Fibroblast of lung (primary cell): ENCODE measurements at regions not wholly inside any gene's neighbourhood (a gene's known extent, or its start where the extent isn't known, plus 50 kb on each side); places are given as distances from the start of the nearest gene placed in this dataset.

Source experiments
- DNase-seq, 2 donors: peaks; one replicate each; pipeline versions ENCODE4 v3.0.0 to v3.0.0-alpha.2; 2010; ENCODE audit warnings: low read depth in 2 of 2
- H2AFZ ChIP-seq: 2 replicates; pipeline ENCODE4 v1.5.1; 2012; ENCODE audit warnings: low read length, control low read depth, inconsistent platforms
- H3K27ac ChIP-seq: 2 replicates; pipeline ENCODE4 v1.5.1; 2011; ENCODE audit warnings: low read length, control low read depth; ENCODE audit not compliant: insufficient read depth
- H3K27me3 ChIP-seq: 2 replicates; pipeline ENCODE4 v1.5.1; 2011; ENCODE audit warnings: mild to moderate bottlenecking, low read length; ENCODE audit not compliant: control insufficient read depth, insufficient read depth
- H3K36me3 ChIP-seq: 2 replicates; pipeline ENCODE4 v1.5.1; 2011; ENCODE audit warnings: low read length; ENCODE audit not compliant: control insufficient read depth, insufficient read depth
- H3K4me1 ChIP-seq: 2 replicates; pipeline ENCODE4 v1.5.1; 2011; ENCODE audit warnings: low read length; ENCODE audit not compliant: control insufficient read depth, insufficient read depth; ENCODE audit errors: extremely low read depth
- H3K4me2 ChIP-seq: 2 replicates; pipeline ENCODE4 v1.5.1; 2011; ENCODE audit warnings: low read length, control low read depth; ENCODE audit not compliant: insufficient read depth; ENCODE audit errors: extremely low read depth
- H3K4me3 ChIP-seq, 4 experiments: fragments of 200-600 bp in 1 of 4; sonication (generic) in 1 of 4; replicated peaks in 1 of 4; 2 replicates each; pipeline ENCODE4 v1.5.1; 2011 to 2016; ENCODE audit warnings: low read length in 4 of 4, low read depth in 3 of 4, mild to moderate bottlenecking in 3 of 4, control low read depth in 2 of 4, inconsistent platforms in 1 of 4, mixed read lengths in 1 of 4; ENCODE audit not compliant: insufficient read depth in 1 of 4; ENCODE audit errors: control extremely low read depth in 1 of 4
- H3K79me2 ChIP-seq: 2 replicates; pipeline ENCODE4 v1.5.1; 2012; ENCODE audit warnings: mild to moderate bottlenecking, low read length, inconsistent platforms; ENCODE audit not compliant: control insufficient read depth, insufficient read depth
- H3K9ac ChIP-seq: 2 replicates; pipeline ENCODE4 v1.5.1; 2011; ENCODE audit warnings: mild to moderate bottlenecking, low read length, control low read depth; ENCODE audit not compliant: insufficient read depth
- H3K9me3 ChIP-seq: 2 replicates; pipeline ENCODE4 v1.5.1; 2012; ENCODE audit warnings: low read depth, low read length; ENCODE audit not compliant: control insufficient read depth, insufficient read depth
- H4K20me1 ChIP-seq: 2 replicates; pipeline ENCODE4 v1.5.1; 2011; ENCODE audit warnings: low read length; ENCODE audit not compliant: control insufficient read depth, insufficient read depth; ENCODE audit errors: extremely low read depth
- CTCF ChIP-seq, 2 donors: IDR thresholded peaks in 1 of 2; conservative IDR thresholded peaks in 1 of 2; 1 replicate in 1 of 2; 2 replicates in 1 of 2; pipeline ENCODE4 v1.5.1; 2011 to 2012; ENCODE audit warnings: low read length in 2 of 2, control low read depth in 1 of 2, inconsistent platforms in 1 of 2, low read depth in 1 of 2, mild to moderate bottlenecking in 1 of 2
- EZH2 ChIP-seq: IDR thresholded peaks from 2 replicates; pipeline ENCODE4 v1.5.1; 2012; ENCODE audit warnings: low read length, control low read depth, mild to moderate bottlenecking; ENCODE audit errors: missing control alignments

GRCh38 chr10:52486840-52487611 lies 172.9 kb downstream of the DKK1 start:
- H3K27me3 ChIP-seq = no peaks in the 10 kb centered on the region
- no peak overlapping the region for H2AFZ ChIP-seq
- DNase-seq = peak; percentile 81 to 93
- no peaks in the 10 kb centered on the region for H3K9me3 ChIP-seq
- no peaks in the 10 kb centered on the region for H3K79me2 ChIP-seq
- no peak overlapping the region for H3K4me3 ChIP-seq
- H3K27ac ChIP-seq = peak overlapping the region; percentile 77
- H4K20me1 ChIP-seq = no peaks in the 10 kb centered on the region
- no peak overlapping the region for H3K9ac ChIP-seq
- peaks cover 14% of the 10 kb centered on the region for H3K4me1 ChIP-seq
- peak overlapping the region; percentile 48 for H3K4me2 ChIP-seq
- H3K36me3 ChIP-seq = no peaks in the 10 kb centered on the region
- TF ChIP-seq EZH2 (no peak), CTCF (conservative IDR thresholded peaks at IDR 0.05 in 1 of 2, IDR thresholded peaks at IDR 0.05 in 1 of 2; ENCODE audit: low read depth in 1 of 2, low read length in 2 of 2) (no peak)

GRCh38 chr10:52488606-52489485 lies 174.8 kb downstream of the DKK1 start:
- no peak overlapping the region for H2AFZ ChIP-seq
- no peaks in the 10 kb centered on the region for H3K27me3 ChIP-seq
- no peaks in the 10 kb centered on the region for H3K36me3 ChIP-seq
- no peaks in the 10 kb centered on the region for H3K79me2 ChIP-seq
- H3K4me3 ChIP-seq = no peak overlapping the region
- peaks cover 14% of the 10 kb centered on the region for H3K4me1 ChIP-seq
- H3K9ac ChIP-seq = no peak overlapping the region
- H3K27ac ChIP-seq = peak overlapping the region; percentile 41
- no peaks in the 10 kb centered on the region for H3K9me3 ChIP-seq
- no peaks in the 10 kb centered on the region for H4K20me1 ChIP-seq
- DNase-seq = peak; percentile 26 to 70
- no peak overlapping the region for H3K4me2 ChIP-seq
- TF ChIP-seq EZH2 (no peak), CTCF (conservative IDR thresholded peaks at IDR 0.05 in 1 of 2, IDR thresholded peaks at IDR 0.05 in 1 of 2; ENCODE audit: low read depth in 1 of 2, low read length in 2 of 2) (peak; percentile 35 to 43)

DNA sequence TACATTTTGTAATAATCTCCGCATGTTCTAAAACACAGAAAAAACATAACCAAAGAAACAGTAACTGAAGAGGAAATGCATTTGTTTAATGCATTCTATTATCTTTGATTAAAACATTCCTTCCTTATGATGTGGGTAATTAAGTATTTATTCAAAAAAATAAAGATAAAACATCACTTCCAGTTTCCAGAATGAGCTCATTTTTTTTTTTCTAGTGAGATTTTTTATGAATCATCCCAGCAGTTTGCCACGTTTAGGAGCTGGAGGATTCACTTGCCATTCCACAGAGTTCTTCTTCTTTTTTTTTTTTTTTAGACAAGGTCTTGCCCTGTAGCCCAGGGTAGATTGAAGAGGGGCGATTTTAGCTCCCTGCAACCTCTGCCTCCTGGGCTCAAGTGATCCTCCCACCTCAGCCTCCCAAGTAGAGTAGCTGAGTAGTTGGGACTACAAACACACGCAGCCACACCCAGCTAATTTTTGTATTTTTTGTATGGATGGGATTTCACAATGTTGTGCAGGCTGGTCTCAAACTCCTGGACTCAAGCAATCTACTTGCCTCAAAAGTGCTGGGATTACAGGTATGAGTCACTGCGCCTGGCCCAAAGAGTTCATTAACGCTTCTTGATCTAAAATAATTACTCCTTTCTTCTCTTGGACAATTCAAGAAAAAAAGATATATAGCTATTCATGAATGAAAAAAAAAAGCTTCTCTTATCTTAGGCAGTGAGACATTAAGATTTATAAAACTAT lies 177.3 kb downstream of the DKK1 start:
- Histone ChIP-seq H3K27ac (no peak overlapping the region), H2AFZ (no peak overlapping the region), H3K9me3 (no peaks in the 10 kb centered on the region), H4K20me1 (no peaks in the 10 kb centered on the region), H3K9ac (no peak overlapping the region), H3K4me3 (no peak overlapping the region), H3K27me3 (no peaks in the 10 kb centered on the region), H3K36me3 (no peaks in the 10 kb centered on the region), H3K79me2 (no peaks in the 10 kb centered on the region), H3K4me1 (peaks cover 10% of the 10 kb centered on the region), H3K4me2 (no peak overlapping the region)
- no peak for TF ChIP-seq CTCF (conservative IDR thresholded peaks at IDR 0.05 in 1 of 2, IDR thresholded peaks at IDR 0.05 in 1 of 2; ENCODE audit: low read depth in 1 of 2, low read length in 2 of 2)
- DNase-seq = peak; percentile 22 to 66
